ENCODE measurements at regions not wholly inside any gene's neighbourhood (a gene's known extent, or its start where the extent isn't known, plus 50 kb on each side); places are given as distances from the start of the nearest gene placed in this dataset.

DNA sequence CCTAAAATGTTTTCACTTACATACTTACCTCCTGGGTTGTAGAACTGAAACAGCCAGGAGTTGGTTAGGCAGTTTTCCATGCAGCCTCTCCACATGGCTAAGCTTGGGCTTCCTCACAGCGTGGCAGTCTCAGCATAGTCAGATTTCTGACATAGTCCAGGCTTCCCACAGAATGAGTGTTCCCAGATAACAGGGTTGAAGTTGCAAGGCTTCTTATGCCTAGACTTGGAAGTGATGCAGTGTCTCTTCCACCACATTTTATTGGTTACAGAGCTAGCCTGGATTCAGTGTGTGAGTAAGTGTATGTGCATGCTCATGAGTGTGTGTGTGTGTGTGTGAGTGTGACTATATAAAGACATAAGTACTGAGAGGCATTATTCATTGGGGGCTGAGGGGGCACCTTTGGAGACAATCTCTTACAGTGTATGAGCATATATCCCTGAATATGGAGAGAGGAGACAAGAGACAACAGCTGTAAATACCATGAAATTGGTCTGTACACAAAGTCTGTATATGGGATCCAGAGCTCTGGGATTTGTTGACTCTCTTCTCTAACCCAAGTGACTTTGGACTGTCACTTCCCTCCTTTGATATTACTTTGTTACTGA, 78.1 kb downstream of the ZNF621 start:
- Histone ChIP-seq H3K9me3 (peaks cover 0 to 4% (median 0%) of the 10 kb centered on the region in 4 donors), H3K27me3 (no peaks in the 10 kb centered on the region), H3K4me1 (no peaks in the 10 kb centered on the region), H3K36me3 (no peaks in the 10 kb centered on the region), H3K4me3 (no peak overlapping the region), H3K27ac (no peak overlapping the region)
- DNase-seq: no peak
- intact Hi-C loops (cut with DNase I; ENCODE audit: low total_unique reads): no loop called here
- 74 to 94% (median 89%) methylated on average over 1 of the region's 1 CpG for WGBS, 5 donors
- TF ChIP-seq POLR2AphosphoS5 (IDR thresholded peaks at IDR 0.05) (no peak), POLR2A (IDR thresholded peaks at IDR 0.05) (no peak), EP300 (IDR thresholded peaks at IDR 0.05) (no peak)
- TF ChIP-seq, protein P1, sequence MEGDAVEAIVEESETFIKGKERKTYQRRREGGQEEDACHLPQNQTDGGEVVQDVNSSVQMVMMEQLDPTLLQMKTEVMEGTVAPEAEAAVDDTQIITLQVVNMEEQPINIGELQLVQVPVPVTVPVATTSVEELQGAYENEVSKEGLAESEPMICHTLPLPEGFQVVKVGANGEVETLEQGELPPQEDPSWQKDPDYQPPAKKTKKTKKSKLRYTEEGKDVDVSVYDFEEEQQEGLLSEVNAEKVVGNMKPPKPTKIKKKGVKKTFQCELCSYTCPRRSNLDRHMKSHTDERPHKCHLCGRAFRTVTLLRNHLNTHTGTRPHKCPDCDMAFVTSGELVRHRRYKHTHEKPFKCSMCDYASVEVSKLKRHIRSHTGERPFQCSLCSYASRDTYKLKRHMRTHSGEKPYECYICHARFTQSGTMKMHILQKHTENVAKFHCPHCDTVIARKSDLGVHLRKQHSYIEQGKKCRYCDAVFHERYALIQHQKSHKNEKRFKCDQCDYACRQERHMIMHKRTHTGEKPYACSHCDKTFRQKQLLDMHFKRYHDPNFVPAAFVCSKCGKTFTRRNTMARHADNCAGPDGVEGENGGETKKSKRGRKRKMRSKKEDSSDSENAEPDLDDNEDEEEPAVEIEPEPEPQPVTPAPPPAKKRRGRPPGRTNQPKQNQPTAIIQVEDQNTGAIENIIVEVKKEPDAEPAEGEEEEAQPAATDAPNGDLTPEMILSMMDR (IDR thresholded peaks at IDR 0.05): no peak

DNA sequence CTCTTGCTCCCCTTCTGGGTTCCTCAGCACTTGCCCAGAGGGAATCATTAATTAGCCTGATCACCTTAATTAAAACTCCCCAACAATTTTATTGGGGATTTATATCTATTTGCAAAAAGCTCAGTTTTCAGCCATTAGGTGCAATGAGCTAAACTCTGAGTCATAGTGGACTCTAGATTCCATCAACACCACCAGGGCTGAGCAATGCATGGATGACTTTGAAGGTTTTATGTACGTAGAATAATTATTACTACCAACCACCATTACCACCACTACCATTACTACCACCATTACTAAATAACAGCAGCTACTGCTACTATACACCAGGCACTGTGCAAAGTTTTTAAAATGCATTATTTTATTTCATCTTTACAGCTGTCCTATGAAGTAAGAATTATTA, 81.2 kb downstream of the ZNF621 start:
- no peak for DNase-seq
- no peak for TF ChIP-seq POLR2AphosphoS5 (IDR thresholded peaks at IDR 0.05)
- TF ChIP-seq POLR2A (IDR thresholded peaks at IDR 0.05): no peak
- TF ChIP-seq EP300 (IDR thresholded peaks at IDR 0.05): no peak
- TF ChIP-seq, protein P1 (IDR thresholded peaks at IDR 0.05): no peak

DNA sequence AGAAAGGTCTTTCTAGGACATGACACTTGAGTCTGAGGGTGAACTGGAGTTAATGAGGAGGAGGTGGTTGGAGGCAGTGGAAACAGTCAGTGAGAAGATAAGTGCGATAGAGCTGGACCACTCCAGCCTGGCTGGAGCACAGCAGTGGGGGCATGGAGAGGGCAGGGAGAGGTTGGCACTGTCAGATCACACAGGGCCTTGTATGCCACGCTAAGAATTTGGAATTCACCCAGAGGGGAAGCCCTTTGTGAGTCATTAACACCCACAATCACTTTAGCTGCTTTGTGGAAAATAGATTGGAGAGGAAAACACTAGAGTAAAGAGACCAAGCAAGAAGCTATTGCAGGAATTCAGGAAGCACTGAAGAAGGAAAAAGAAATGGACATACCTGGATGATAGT, 83.3 kb downstream of the ZNF621 start:
- Histone ChIP-seq H3K27me3 (no peaks in the 10 kb centered on the region), H3K4me3 (no peak overlapping the region), H3K9me3 (no peaks in the 10 kb centered on the region), H3K27ac (no peak overlapping the region), H3K4me1 (no peaks in the 10 kb centered on the region), H3K36me3 (no peaks in the 10 kb centered on the region)
- whole genome bisulfite sequencing, 5 donors: 28 to 52% (median 45%) methylated on average over 2 of the region's 2 CpGs
- no peak for DNase-seq
- intact Hi-C loops (cut with DNase I; ENCODE audit: low total_unique reads): no loop called here
- TF ChIP-seq POLR2A (IDR thresholded peaks at IDR 0.05) (no peak), POLR2AphosphoS5 (IDR thresholded peaks at IDR 0.05) (no peak), EP300 (IDR thresholded peaks at IDR 0.05) (no peak)
- TF ChIP-seq, protein P1 (IDR thresholded peaks at IDR 0.05): no peak

More for the DNA sequence above, 81.2 kb downstream of the ZNF621 start:
- Histone ChIP-seq H3K27me3 (no peaks in the 10 kb centered on the region), H3K4me1 (no peaks in the 10 kb centered on the region), H3K4me3 (no peak overlapping the region), H3K36me3 (no peaks in the 10 kb centered on the region), H3K9me3 (peaks cover 0 to 4% (median 0%) of the 10 kb centered on the region in 4 donors), H3K27ac (no peak overlapping the region)
- WGBS, 5 donors: 79 to 92% (median 83%) methylated on average over 1 of the region's 1 CpG
- intact Hi-C loops (cut with DNase I; ENCODE audit: low total_unique reads): no loop called here

DNA sequence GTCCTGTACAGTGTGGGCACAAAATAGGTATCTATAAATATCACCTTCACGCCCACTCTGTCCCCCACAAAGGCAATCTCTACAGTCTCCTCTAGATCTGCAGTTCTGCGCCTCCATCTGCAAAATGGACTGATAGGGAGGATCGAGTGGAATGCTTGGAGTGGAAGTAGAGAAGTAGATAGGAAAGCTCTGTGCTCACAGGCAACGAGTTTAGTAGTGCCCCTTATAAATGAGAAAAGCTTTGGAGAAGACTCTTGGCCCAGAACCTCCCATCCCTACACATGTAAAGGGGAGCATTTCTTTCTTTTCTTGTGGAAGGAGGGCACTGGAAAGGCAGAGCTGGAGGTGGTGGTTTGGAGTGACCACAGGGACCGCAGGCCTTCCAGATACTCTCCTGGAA, 88.5 kb downstream of the ZNF621 start:
- TF ChIP-seq, protein P1 (IDR thresholded peaks at IDR 0.05): no peak
- no peak for TF ChIP-seq POLR2A (IDR thresholded peaks at IDR 0.05)
- no peak for TF ChIP-seq EP300 (IDR thresholded peaks at IDR 0.05)
- TF ChIP-seq POLR2AphosphoS5 (IDR thresholded peaks at IDR 0.05): no peak
- intact Hi-C loops (cut with DNase I; ENCODE audit: low total_unique reads): no loop called here
- 90 to 96% (median 92%) methylated on average over 5 of the region's 5 CpGs for WGBS, 5 donors
- Histone ChIP-seq H3K36me3 (no peaks in the 10 kb centered on the region), H3K9me3 (no peaks in the 10 kb centered on the region), H3K4me1 (peaks cover 0 to 9% (median 4%) of the 10 kb centered on the region in 4 donors), H3K4me3 (no peak overlapping the region), H3K27ac (no peak overlapping the region), H3K27me3 (peaks cover 0 to 27% (median 11%) of the 10 kb centered on the region in 3 donors)
- DNase-seq: no peak
